ENCODE measurements at regions not wholly inside any gene's neighbourhood (a gene's known extent, or its start where the extent isn't known, plus 50 kb on each side); places are given as distances from the start of the nearest gene placed in this dataset.

DNA sequence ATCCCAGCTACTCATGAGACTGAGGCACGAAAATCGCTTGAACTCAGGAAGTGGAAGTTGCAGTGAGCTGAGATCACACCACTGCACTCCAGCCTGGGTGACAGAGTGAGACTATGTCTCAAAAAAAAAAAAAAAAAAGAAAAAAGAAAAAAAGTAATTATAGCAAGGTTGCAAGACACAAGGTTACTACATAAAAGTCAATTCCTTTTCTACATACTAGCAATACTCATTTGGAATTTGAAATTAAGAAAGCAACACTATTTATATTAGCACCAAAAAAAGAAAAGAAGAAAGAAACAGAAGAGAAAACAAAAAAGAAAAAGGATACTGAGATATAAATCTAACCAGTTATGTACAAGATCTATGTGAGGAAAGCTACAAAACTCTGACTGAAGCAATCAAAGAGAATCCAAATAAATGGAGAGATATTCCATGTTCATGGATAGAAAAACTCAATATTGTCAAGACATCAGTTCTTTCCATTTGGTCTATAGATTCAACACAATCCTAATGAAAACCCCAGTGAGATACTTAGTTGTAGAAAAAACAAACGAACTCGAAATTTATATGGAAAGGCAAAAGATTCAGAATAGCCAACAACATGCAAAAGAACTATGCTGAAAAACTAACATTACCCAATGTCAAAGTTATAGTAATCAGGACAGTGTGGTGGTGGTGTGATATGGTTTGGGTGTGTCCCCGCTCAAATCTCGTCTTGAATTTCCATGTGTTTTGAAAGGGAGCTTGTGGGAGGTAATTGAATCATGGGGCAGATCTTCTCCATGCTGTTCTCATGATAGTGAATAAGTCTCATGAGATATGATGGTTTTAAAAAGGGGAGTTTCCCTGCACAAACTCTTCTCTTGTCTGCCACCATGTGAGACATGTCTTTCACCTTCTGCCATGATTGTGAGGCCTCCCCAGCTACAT is 73.3 kb downstream of the GPX5 start:
- TF ChIP-seq POLR2A (IDR thresholded peaks at IDR 0.05) (no peak), CTCF (IDR thresholded peaks at IDR 0.05 in 8 of 11, conservative IDR thresholded peaks at IDR 0.05 in 3 of 11) (no peak)
